PC-9 (cell line): ENCODE measurements at regions not wholly inside any gene's neighbourhood (a gene's known extent, or its start where the extent isn't known, plus 50 kb on each side); places are given as distances from the start of the nearest gene placed in this dataset.

ENCODE experiments used
- BruUV-seq: library from RNA; stranded (reverse); fragments of 400-500 nt; replicated peaks from 2 replicates; lab custom pipeline; 2021; lab: Mats Ljungman, UMichigan
- CTCF ChIA-PET: fragments of 300-600 bp; sonication (Branson Sonifier 250); formaldehyde crosslinking; loops from one replicate; lab custom pipeline; 2022; ENCODE audit warnings: antibody characterized with exemption; lab: Charles Lee
- POLR2A ChIA-PET: fragments of 300-600 bp; sonication (Branson Sonifier 250); formaldehyde crosslinking; loops from one replicate; lab custom pipeline; 2022; ENCODE audit warnings: antibody characterized with exemption; ENCODE audit not compliant: unreplicated experiment; lab: Charles Lee
- DNase-seq, 2 experiments: peaks; one replicate each; pipeline versions ENCODE4 v3.0.0 to v3.0.0-alpha.2; 2015 to 2022; ENCODE audit warnings: mixed read lengths in 1 of 2
- H2AFZ ChIP-seq: fragments of 200-600 bp; sonication (generic); 2 replicates; pipeline ENCODE4 v1.8.1; 2017; ENCODE audit warnings: antibody characterized with exemption
- H3F3A ChIP-seq: fragments of 200-600 bp; sonication (generic); 2 replicates; pipeline ENCODE4 v1.8.1; 2017; ENCODE audit warnings: antibody characterized with exemption, mild to moderate bottlenecking, low read depth; ENCODE audit not compliant: insufficient read depth
- H3K27ac ChIP-seq: fragments of 200-600 bp; sonication (generic); 2 replicates; pipeline ENCODE4 v1.6.1; 2016; ENCODE audit warnings: mixed run types
- H3K27me3 ChIP-seq: fragments of 200-600 bp; sonication (generic); 2 replicates; pipeline ENCODE4 v1.6.1; 2016; ENCODE audit warnings: low read depth, mixed run types; ENCODE audit not compliant: insufficient read depth
- H3K36me3 ChIP-seq: fragments of 200-600 bp; sonication (generic); 2 replicates; pipeline ENCODE4 v1.6.1; 2016; ENCODE audit warnings: low read depth, mixed run types
- H3K4me1 ChIP-seq: fragments of 200-600 bp; sonication (generic); replicated peaks from 2 replicates; pipeline ENCODE4 v1.6.1; 2016; ENCODE audit warnings: mixed run types; ENCODE audit not compliant: insufficient read depth
- H3K4me2 ChIP-seq: fragments of 200-600 bp; sonication (generic); 2 replicates; pipeline ENCODE4 v1.6.1; 2017; ENCODE audit warnings: mixed run types
- H3K4me3 ChIP-seq: fragments of 200-600 bp; sonication (generic); 2 replicates; pipeline ENCODE4 v1.6.1; 2016; ENCODE audit warnings: mixed run types
- H3K79me2 ChIP-seq: fragments of 200-600 bp; sonication (generic); 2 replicates; pipeline ENCODE4 v1.6.1; 2017; ENCODE audit warnings: low read depth, mixed run types
- H3K9me2 ChIP-seq: fragments of 200-600 bp; sonication (generic); 2 replicates; pipeline ENCODE4 v1.8.1; 2017; ENCODE audit warnings: mild to moderate bottlenecking; ENCODE audit not compliant: insufficient read depth
- H3K9me3 ChIP-seq: fragments of 200-600 bp; sonication (generic); 2 replicates; pipeline ENCODE4 v1.8.1; 2016; ENCODE audit warnings: low read depth; ENCODE audit not compliant: insufficient read depth
- H4K20me1 ChIP-seq: fragments of 200-600 bp; sonication (generic); 2 replicates; pipeline ENCODE4 v1.8.1; 2017; ENCODE audit not compliant: insufficient read depth
- CTCF ChIP-seq: fragments of 200-600 bp; sonication (generic); conservative IDR thresholded peaks from 2 replicates; pipeline ENCODE4 v1.6.1; 2017; ENCODE audit warnings: mixed run types, antibody characterized with exemption, mild to moderate bottlenecking, moderate library complexity
- EZH2 ChIP-seq: fragments of 200-600 bp; sonication (generic); IDR thresholded peaks from 2 replicates; pipeline ENCODE4 v1.8.0; 2017; ENCODE audit warnings: antibody characterized with exemption, low read depth
- intact Hi-C: fragments of 100-400 bp; cut with micrococcal nuclease; formaldehyde crosslinking; loops from one replicate; pipeline ENCODE4 v1.10.0; 2022; ENCODE audit not compliant: unreplicated experiment

GRCh38 chr3:77871436-77871835 is 831.5 kb downstream of the ROBO2 start:
- no peak for TF ChIP-seq CTCF
- no peak for TF ChIP-seq EZH2
- no peak for DNase-seq
- H3K79me2 ChIP-seq, result no peaks in the 10 kb centered on the region
- ChIA-PET POLR2A (no interaction called here), CTCF (no interaction called here)
- no peak overlapping the region for H3K4me3 ChIP-seq
- H3K36me3 ChIP-seq, result no peaks in the 10 kb centered on the region
- H4K20me1 ChIP-seq, result no peaks in the 10 kb centered on the region
- no peak overlapping the region for H3K4me2 ChIP-seq
- no peaks in the 10 kb centered on the region for H3K4me1 ChIP-seq
- no peaks in the 10 kb centered on the region for H3K9me2 ChIP-seq
- no TSS peak for BruUV-seq
- no peak overlapping the region for H2AFZ ChIP-seq
- no peaks in the 10 kb centered on the region for H3K27me3 ChIP-seq
- no peaks in the 10 kb centered on the region for H3K9me3 ChIP-seq
- intact Hi-C loops, result no loop called here
- H3F3A ChIP-seq, result no peaks in the 10 kb centered on the region
- H3K27ac ChIP-seq, result no peak overlapping the region

GRCh38 chr3:77873598-77873997 is 833.7 kb downstream of the ROBO2 start:
- H3K9me3 ChIP-seq, result no peaks in the 10 kb centered on the region
- intact Hi-C loops, result no loop called here
- no peaks in the 10 kb centered on the region for H3K79me2 ChIP-seq
- no TSS peak for BruUV-seq
- no peak overlapping the region for H3K4me2 ChIP-seq
- H3K27ac ChIP-seq, result no peak overlapping the region
- H4K20me1 ChIP-seq, result no peaks in the 10 kb centered on the region
- ChIA-PET CTCF (no interaction called here), POLR2A (no interaction called here)
- H3K27me3 ChIP-seq, result no peaks in the 10 kb centered on the region
- TF ChIP-seq EZH2, result no peak
- no peak for TF ChIP-seq CTCF
- no peak for DNase-seq
- H3K4me1 ChIP-seq, result no peaks in the 10 kb centered on the region
- no peaks in the 10 kb centered on the region for H3K36me3 ChIP-seq
- H2AFZ ChIP-seq, result no peak overlapping the region
- H3F3A ChIP-seq, result no peaks in the 10 kb centered on the region
- H3K9me2 ChIP-seq, result no peaks in the 10 kb centered on the region
- no peak overlapping the region for H3K4me3 ChIP-seq

- Histone ChIP-seq H3K27me3 (no peaks in the 10 kb centered on the region), H3K4me2 (no peak overlapping the region), H3K9me2 (no peaks in the 10 kb centered on the region; the same call in 1 of the 2 replicates), H3K9me3 (no peaks in the 10 kb centered on the region), H4K20me1 (no peaks in the 10 kb centered on the region), H3K27ac (no peak overlapping the region), H3K4me1 (no peaks in the 10 kb centered on the region), H3K4me3 (no peak overlapping the region), H3K79me2 (no peaks in the 10 kb centered on the region), H3K36me3 (no peaks in the 10 kb centered on the region), H3F3A (no peaks in the 10 kb centered on the region), H2AFZ (no peak overlapping the region)
- POLR2A ChIA-PET, result no interaction called here
- no peak for DNase-seq
- intact Hi-C loops, result loop anchor here (1.0 kb wide), 1 partner anchor 17 kb away; no protein-coding TSS in a partner anchor
- no TSS peak for BruUV-seq
- TF ChIP-seq CTCF (no peak), EZH2 (no peak)
- CTCF ChIA-PET, result no interaction called here
These were observed 845.5 kb downstream of the ROBO2 start for GRCh38 chr3:77885381-77885780.
